ENCODE measurements at regions not wholly inside any gene's neighbourhood (a gene's known extent, or its start where the extent isn't known, plus 50 kb on each side); places are given as distances from the start of the nearest gene placed in this dataset.

GRCh38 chrX:15167826-15168225 is 102.1 kb downstream of the ASB9 start:
- 78 to 94% (median 87%) methylated on average over 3 of the region's 3 CpGs for WGBS, 4 donors
- Histone ChIP-seq H3K9me3 (replicated peaks in 1 of 3) (no peaks in the 10 kb centered on the region), H3K4me3 (no peak overlapping the region), H3K27ac (no peak overlapping the region), H3K27me3 (peaks cover 9% of the 10 kb centered on the region), H3K4me1 (replicated peaks in 1 of 2) (no peaks in the 10 kb centered on the region), H3K36me3 (replicated peaks in 1 of 2) (no peaks in the 10 kb centered on the region)
- intact Hi-C loops (cut with DNase I): no loop called here
- TF ChIP-seq CTCF (IDR thresholded peaks at IDR 0.05) (no peak), POLR2A (IDR thresholded peaks at IDR 0.05) (no peak)
- no peak for DNase-seq

GRCh38 chrX:15165832-15166231 is 104.1 kb downstream of the ASB9 start:
- DNase-seq: no peak
- peaks cover 9% of the 10 kb centered on the region for H3K27me3 ChIP-seq
- H3K9me3 ChIP-seq (replicated peaks in 1 of 3): no peaks in the 10 kb centered on the region
- H3K27ac ChIP-seq: no peak overlapping the region
- TF ChIP-seq POLR2A (IDR thresholded peaks at IDR 0.05): no peak
- no peak for TF ChIP-seq CTCF (IDR thresholded peaks at IDR 0.05)
- intact Hi-C loops (cut with DNase I): no loop called here
- no peaks in the 10 kb centered on the region for H3K36me3 ChIP-seq (replicated peaks in 1 of 2)
- no peaks in the 10 kb centered on the region for H3K4me1 ChIP-seq (replicated peaks in 1 of 2)
- 65 to 76% (median 71%) methylated on average over 4 of the region's 4 CpGs for WGBS, 4 donors
- no peak overlapping the region for H3K4me3 ChIP-seq

GRCh38 chrX:15163131-15163530 is 106.8 kb downstream of the ASB9 start:
- TF ChIP-seq POLR2A (IDR thresholded peaks at IDR 0.05) (no peak), CTCF (IDR thresholded peaks at IDR 0.05) (no peak)
- no peak for DNase-seq
- WGBS, 4 donors: 66 to 76% (median 74%) methylated on average over 3 of the region's 3 CpGs
- intact Hi-C loops (cut with DNase I): no loop called here
- no peaks in the 10 kb centered on the region for H3K4me1 ChIP-seq (replicated peaks in 1 of 2)
- no peaks in the 10 kb centered on the region for H3K36me3 ChIP-seq (replicated peaks in 1 of 2)
- no peaks in the 10 kb centered on the region for H3K9me3 ChIP-seq (replicated peaks in 1 of 3)
- no peak overlapping the region for H3K27ac ChIP-seq
- no peak overlapping the region for H3K4me3 ChIP-seq
- H3K27me3 ChIP-seq: peaks cover 4% of the 10 kb centered on the region

GRCh38 chrX:15160558-15161095 is 109.3 kb downstream of the ASB9 start:
- intact Hi-C loops (cut with DNase I): no loop called here
- WGBS, 4 donors: 58 to 70% (median 63%) methylated on average over 5 of the region's 5 CpGs
- DNase-seq: no peak

More at GRCh38 chrX:15160558-15161095, 109.3 kb downstream of the ASB9 start:
- no peaks in the 10 kb centered on the region for H3K36me3 ChIP-seq (replicated peaks in 1 of 2)
- TF ChIP-seq POLR2A (IDR thresholded peaks at IDR 0.05): no peak
- no peak for TF ChIP-seq CTCF (IDR thresholded peaks at IDR 0.05)
- H3K27ac ChIP-seq: no peak overlapping the region
- no peaks in the 10 kb centered on the region for H3K9me3 ChIP-seq (replicated peaks in 1 of 3)
- peaks cover 8% of the 10 kb centered on the region for H3K27me3 ChIP-seq
- H3K4me1 ChIP-seq (replicated peaks in 1 of 2): no peaks in the 10 kb centered on the region
- no peak overlapping the region for H3K4me3 ChIP-seq

Measured in adrenal gland (tissue), 9 donors.